Right atrium auricular region (tissue), 2 donors: ENCODE measurements at regions not wholly inside any gene's neighbourhood (a gene's known extent, or its start where the extent isn't known, plus 50 kb on each side); places are given as distances from the start of the nearest gene placed in this dataset.

ENCODE experiments used
- DNase-seq: peaks from one replicate; pipeline ENCODE4 v3.0.0-alpha.2; 2019; ENCODE audit warnings: low spot score
- H3K27ac ChIP-seq, 2 donors: fragments of 200-600 bp; sonication (generic); 1 replicate in 1 of 2; 2 replicates in 1 of 2; pipeline ENCODE4 v1.5.1; 2016 to 2019
- H3K27me3 ChIP-seq, 2 donors: fragments of 200-600 bp; sonication (generic); one replicate each; pipeline versions ENCODE4 v1.5.1 to v1.6.0; 2017 to 2019
- H3K36me3 ChIP-seq: fragments of 200-600 bp; sonication (generic); one replicate; pipeline ENCODE4 v1.5.1; 2016
- H3K4me1 ChIP-seq, 2 donors: fragments of 200-600 bp; sonication (generic); one replicate each; pipeline versions ENCODE4 v1.5.1 to v1.6.0; 2017 to 2019
- H3K4me3 ChIP-seq, 2 donors: fragments of 200-600 bp; sonication (generic); 1 replicate in 1 of 2; 2 replicates in 1 of 2; pipeline ENCODE4 v1.5.1; 2017 to 2019; ENCODE audit warnings: mild to moderate bottlenecking in 1 of 2, moderate library complexity in 1 of 2
- H3K9me3 ChIP-seq, 2 donors: fragments of 200-600 bp; sonication (generic); one replicate each; pipeline ENCODE4 v1.5.1; 2019
- CTCF ChIP-seq, 2 donors: fragments of 200-600 bp; sonication (generic); IDR thresholded peaks; one replicate each; pipeline ENCODE4 v1.5.1; 2019; ENCODE audit warnings: antibody characterized with exemption in 2 of 2

- Histone ChIP-seq H3K36me3 (no peaks in the 10 kb centered on the region), H3K4me1 (no peaks in the 10 kb centered on the region), H3K27me3 (no peaks in the 10 kb centered on the region), H3K27ac (no peak overlapping the region), H3K4me3 (no peak overlapping the region), H3K9me3 (no peaks in the 10 kb centered on the region)
- no peak for TF ChIP-seq CTCF (IDR thresholded peaks at IDR 0.05)
- DNase-seq = no peak
These were observed 345.5 kb downstream of the BCAT1 start for GRCh38 chr12:24603371-24603770.

- Histone ChIP-seq H3K36me3 (no peaks in the 10 kb centered on the region), H3K4me1 (no peaks in the 10 kb centered on the region), H3K4me3 (no peak overlapping the region), H3K27ac (no peak overlapping the region), H3K27me3 (no peaks in the 10 kb centered on the region), H3K9me3 (no peaks in the 10 kb centered on the region)
- no peak for TF ChIP-seq CTCF (IDR thresholded peaks at IDR 0.05)
- no peak for DNase-seq
These were observed 347.9 kb downstream of the BCAT1 start for GRCh38 chr12:24600996-24601395.

- no peak for TF ChIP-seq CTCF (IDR thresholded peaks at IDR 0.05)
- Histone ChIP-seq H3K27ac (no peak overlapping the region), H3K36me3 (no peaks in the 10 kb centered on the region), H3K27me3 (no peaks in the 10 kb centered on the region), H3K4me3 (no peak overlapping the region), H3K9me3 (no peaks in the 10 kb centered on the region), H3K4me1 (no peaks in the 10 kb centered on the region)
- no peak for DNase-seq
These were observed 348.4 kb downstream of the BCAT1 start for GRCh38 chr12:24600551-24600950.

GRCh38 chr12:24599736-24600135, 349.2 kb downstream of the BCAT1 start:
- Histone ChIP-seq H3K4me1 (no peaks in the 10 kb centered on the region), H3K27me3 (no peaks in the 10 kb centered on the region), H3K4me3 (no peak overlapping the region), H3K9me3 (no peaks in the 10 kb centered on the region), H3K36me3 (no peaks in the 10 kb centered on the region), H3K27ac (no peak overlapping the region)
- TF ChIP-seq CTCF (IDR thresholded peaks at IDR 0.05) = no peak
- no peak for DNase-seq

- TF ChIP-seq CTCF (IDR thresholded peaks at IDR 0.05) = no peak
- H3K9me3 ChIP-seq = no peaks in the 10 kb centered on the region
- H3K4me1 ChIP-seq = no peaks in the 10 kb centered on the region
- no peak overlapping the region for H3K27ac ChIP-seq
- no peak overlapping the region for H3K4me3 ChIP-seq
- no peak for DNase-seq
- no peaks in the 10 kb centered on the region for H3K27me3 ChIP-seq
- no peaks in the 10 kb centered on the region for H3K36me3 ChIP-seq
These were observed 351.3 kb downstream of the BCAT1 start for GRCh38 chr12:24597580-24597979.

- TF ChIP-seq CTCF (IDR thresholded peaks at IDR 0.05) = peak; percentile 48 to 75
- H3K36me3 ChIP-seq = no peaks in the 10 kb centered on the region
- H3K27ac ChIP-seq = no peak overlapping the region
- DNase-seq = no peak
- no peaks in the 10 kb centered on the region for H3K4me1 ChIP-seq
- no peaks in the 10 kb centered on the region for H3K27me3 ChIP-seq
- no peak overlapping the region for H3K4me3 ChIP-seq
- no peaks in the 10 kb centered on the region for H3K9me3 ChIP-seq
These were observed 352.0 kb downstream of the BCAT1 start for GRCh38 chr12:24596768-24597388.
